MCF 10A (cell line): ENCODE measurements at regions not wholly inside any gene's neighbourhood (a gene's known extent, or its start where the extent isn't known, plus 50 kb on each side); places are given as distances from the start of the nearest gene placed in this dataset.
A peak's percentile ranks its signal among the peaks of the same experiment; 100 is the strongest.

Experiments used
- BruUV-seq: library from RNA; stranded (reverse); fragments of 400-500 nt; replicated peaks from 2 replicates; lab custom pipeline; 2021; lab: Mats Ljungman, UMichigan
- CTCF ChIA-PET: fragments of 300-600 bp; sonication (Branson Sonifier 250); formaldehyde crosslinking; extraction: SDS; loops from one replicate; lab custom pipeline; 2021; ENCODE audit warnings: antibody characterized with exemption, inconsistent platforms; lab: Yijun Ruan, JAX
- POLR2A ChIA-PET: fragments of 300-600, 350-650 bp; sonication (Branson Sonifier 250); formaldehyde crosslinking; extraction: SDS; loops from one replicate; lab custom pipeline; 2020; ENCODE audit warnings: antibody characterized with exemption, inconsistent platforms; lab: Yijun Ruan, JAX
- DNase-seq: peaks from one replicate; pipeline ENCODE4 v3.0.0-alpha.2; 2018; ENCODE audit not compliant: unreplicated experiment
- H3K27ac Mint-ChIP-seq: one replicate; pipeline ENCODE4 v1.8.0; 2022; ENCODE audit warnings: mild to moderate bottlenecking, low read depth, mixed read lengths; ENCODE audit not compliant: unreplicated experiment
- H3K27me3 Mint-ChIP-seq: one replicate; pipeline ENCODE4 v1.8.0; 2022; ENCODE audit warnings: mixed read lengths; ENCODE audit not compliant: insufficient read depth, unreplicated experiment
- H3K36me3 Mint-ChIP-seq: one replicate; pipeline ENCODE4 v1.8.0; 2022; ENCODE audit warnings: mild to moderate bottlenecking, moderate library complexity, mixed read lengths; ENCODE audit not compliant: insufficient read depth, unreplicated experiment
- H3K4me1 Mint-ChIP-seq: one replicate; pipeline ENCODE4 v1.8.0; 2022; ENCODE audit warnings: mixed read lengths; ENCODE audit not compliant: insufficient read depth, unreplicated experiment
- H3K4me3 Mint-ChIP-seq: one replicate; pipeline ENCODE4 v1.8.0; 2022; ENCODE audit warnings: mild to moderate bottlenecking, moderate library complexity, mixed read lengths; ENCODE audit not compliant: unreplicated experiment
- H3K9me3 Mint-ChIP-seq: one replicate; pipeline ENCODE4 v1.8.0; 2022; ENCODE audit warnings: mixed read lengths; ENCODE audit not compliant: unreplicated experiment
- intact Hi-C: fragments of 100-400 bp; cut with micrococcal nuclease; formaldehyde crosslinking; loops from 2 replicates; pipeline ENCODE4 v1.14.1; 2022
- TF ChIP-seq, protein P1 (sequence below): fragments of 200-600 bp; IDR thresholded peaks from one replicate; pipeline ENCODE4 v1.8.0; 2022; ENCODE audit warnings: antibody characterized with exemption, mild to moderate bottlenecking; ENCODE audit not compliant: unreplicated experiment

GRCh38 chr5:159777049-159777660, 139.1 kb upstream of the ADRA1B start:
- no peak for DNase-seq
- H3K27me3 Mint-ChIP-seq: no peaks in the 10 kb centered on the region
- H3K4me3 Mint-ChIP-seq: no peak overlapping the region
- ChIA-PET CTCF (interaction anchor here (0.5 to 1.2 kb wide), 2 partner anchors 28 to 102 kb away, joined by 3 read pairs; no protein-coding TSS in a partner anchor), POLR2A (interaction anchor here (0.7 to 1.2 kb wide), 2 partner anchors 80 to 135 kb away, joined by 3 read pairs; no protein-coding TSS in a partner anchor)
- BruUV-seq: no TSS peak
- peaks cover 34% of the 10 kb centered on the region for H3K4me1 Mint-ChIP-seq
- H3K9me3 Mint-ChIP-seq: no peaks in the 10 kb centered on the region
- no peak overlapping the region for H3K27ac Mint-ChIP-seq
- intact Hi-C loops: loop anchor here (10.0 kb wide), 1 partner anchor 322 kb away; no protein-coding TSS in a partner anchor
- TF ChIP-seq, protein P1, sequence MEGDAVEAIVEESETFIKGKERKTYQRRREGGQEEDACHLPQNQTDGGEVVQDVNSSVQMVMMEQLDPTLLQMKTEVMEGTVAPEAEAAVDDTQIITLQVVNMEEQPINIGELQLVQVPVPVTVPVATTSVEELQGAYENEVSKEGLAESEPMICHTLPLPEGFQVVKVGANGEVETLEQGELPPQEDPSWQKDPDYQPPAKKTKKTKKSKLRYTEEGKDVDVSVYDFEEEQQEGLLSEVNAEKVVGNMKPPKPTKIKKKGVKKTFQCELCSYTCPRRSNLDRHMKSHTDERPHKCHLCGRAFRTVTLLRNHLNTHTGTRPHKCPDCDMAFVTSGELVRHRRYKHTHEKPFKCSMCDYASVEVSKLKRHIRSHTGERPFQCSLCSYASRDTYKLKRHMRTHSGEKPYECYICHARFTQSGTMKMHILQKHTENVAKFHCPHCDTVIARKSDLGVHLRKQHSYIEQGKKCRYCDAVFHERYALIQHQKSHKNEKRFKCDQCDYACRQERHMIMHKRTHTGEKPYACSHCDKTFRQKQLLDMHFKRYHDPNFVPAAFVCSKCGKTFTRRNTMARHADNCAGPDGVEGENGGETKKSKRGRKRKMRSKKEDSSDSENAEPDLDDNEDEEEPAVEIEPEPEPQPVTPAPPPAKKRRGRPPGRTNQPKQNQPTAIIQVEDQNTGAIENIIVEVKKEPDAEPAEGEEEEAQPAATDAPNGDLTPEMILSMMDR: no peak
- no peaks in the 10 kb centered on the region for H3K36me3 Mint-ChIP-seq

DNA sequence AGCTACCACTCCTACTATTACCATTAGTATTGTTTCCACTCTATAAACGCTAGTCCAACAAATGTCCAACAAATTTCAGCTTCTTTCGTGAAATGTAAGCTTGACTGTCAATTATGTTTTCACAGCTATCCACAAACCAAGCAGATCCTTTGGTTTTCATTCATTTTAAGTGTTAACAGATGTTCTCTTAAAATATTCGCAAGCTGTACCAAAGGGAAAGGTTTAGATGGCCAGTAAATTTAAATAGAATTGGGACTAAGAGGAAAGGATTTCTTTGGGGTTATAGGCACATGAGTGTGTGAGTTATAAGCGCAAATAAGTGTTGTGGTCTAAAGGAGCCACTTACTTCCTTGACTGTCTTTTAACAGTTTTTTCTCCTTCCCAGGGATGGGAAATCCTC, 136.8 kb upstream of the ADRA1B start:
- ChIA-PET POLR2A (interaction anchor here (0.6 to 1.0 kb wide), 2 partner anchors 333 to 518 kb away, joined by 3 read pairs; no protein-coding TSS in a partner anchor), CTCF (interaction anchor here (0.6 to 1.7 kb wide), 3 partner anchors 8 to 801 kb away, joined by 3 to 7 read pairs (median 4); no protein-coding TSS in a partner anchor)
- TF ChIP-seq, protein P1: no peak
- intact Hi-C loops: loop anchor here (10.0 kb wide), 1 partner anchor 325 kb away; no protein-coding TSS in a partner anchor
- H3K4me3 Mint-ChIP-seq: no peak overlapping the region
- no TSS peak for BruUV-seq
- H3K27ac Mint-ChIP-seq: peak overlapping the region; percentile 43
- no peaks in the 10 kb centered on the region for H3K9me3 Mint-ChIP-seq
- no peaks in the 10 kb centered on the region for H3K36me3 Mint-ChIP-seq
- no peak for DNase-seq
- no peaks in the 10 kb centered on the region for H3K27me3 Mint-ChIP-seq
- peaks cover 28% of the 10 kb centered on the region for H3K4me1 Mint-ChIP-seq

GRCh38 chr5:159780246-159780645, 136.0 kb upstream of the ADRA1B start:
- Mint-ChIP-seq H3K27me3 (no peaks in the 10 kb centered on the region), H3K27ac (no peak overlapping the region), H3K4me1 (peaks cover 31% of the 10 kb centered on the region), H3K4me3 (no peak overlapping the region), H3K36me3 (no peaks in the 10 kb centered on the region), H3K9me3 (no peaks in the 10 kb centered on the region)
- intact Hi-C loops: no loop called here
- BruUV-seq: no TSS peak
- POLR2A ChIA-PET: interaction anchor here (1.0 to 1.2 kb wide), 2 partner anchors 48 to 334 kb away, joined by 3 read pairs; no protein-coding TSS in a partner anchor
- CTCF ChIA-PET: interaction anchor here (0.6 to 1.7 kb wide), 4 partner anchors 16 to 207 kb away, joined by 3 to 7 read pairs (median 3); no protein-coding TSS in a partner anchor
- TF ChIP-seq, protein P1: no peak
- no peak for DNase-seq

DNA sequence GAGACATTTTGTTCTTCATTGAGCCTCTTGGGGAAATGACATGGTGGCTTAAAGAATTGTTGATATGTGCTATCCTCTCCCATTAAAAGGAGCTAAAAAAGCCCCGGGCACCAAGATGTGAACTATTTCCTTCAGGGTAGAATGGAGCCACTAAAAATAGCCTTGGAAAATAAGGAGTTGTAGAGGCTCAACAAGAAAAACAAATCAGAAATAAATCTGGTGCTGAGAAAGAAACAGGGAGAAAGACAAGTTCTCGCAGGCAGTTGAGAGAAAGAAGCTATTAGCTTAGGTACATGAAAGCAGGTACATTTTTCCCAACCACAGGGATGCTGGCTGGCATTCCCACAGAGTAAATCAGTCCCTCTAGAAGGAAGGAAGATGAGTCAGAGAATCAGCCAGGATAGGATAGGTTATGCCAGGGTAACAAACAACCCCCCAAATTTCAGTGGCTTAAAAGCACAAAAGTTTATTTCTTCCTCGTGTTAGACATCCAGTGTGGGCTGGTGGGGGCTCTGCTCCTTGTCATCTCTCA, 134.6 kb upstream of the ADRA1B start:
- POLR2A ChIA-PET: interaction anchor here (0.7 to 0.8 kb wide), 4 partner anchors 11 to 1227 kb away, joined by 3 read pairs; no protein-coding TSS in a partner anchor

More for the DNA sequence above, 134.6 kb upstream of the ADRA1B start:
- no TSS peak for BruUV-seq
- H3K9me3 Mint-ChIP-seq: no peaks in the 10 kb centered on the region
- CTCF ChIA-PET: interaction anchor here (0.6 to 1.7 kb wide), 2 partner anchors 8 to 22 kb away, joined by 4 read pairs; no protein-coding TSS in a partner anchor
- TF ChIP-seq, protein P1: no peak
- no peaks in the 10 kb centered on the region for H3K27me3 Mint-ChIP-seq
- intact Hi-C loops: no loop called here
- H3K36me3 Mint-ChIP-seq: no peaks in the 10 kb centered on the region
- no peak overlapping the region for H3K27ac Mint-ChIP-seq
- DNase-seq: peak; percentile 53
- no peak overlapping the region for H3K4me3 Mint-ChIP-seq
- H3K4me1 Mint-ChIP-seq: peaks cover 37% of the 10 kb centered on the region
